Inflammatory macrophage treated with lipopolysaccharide for 4 hours (primary cell): ENCODE measurements at regions not wholly inside any gene's neighbourhood (a gene's known extent, or its start where the extent isn't known, plus 50 kb on each side); places are given as distances from the start of the nearest gene placed in this dataset.

ENCODE experiments used
- DNase-seq: peaks from one replicate; pipeline ENCODE4 v3.0.0-alpha.2; 2020

- no peak for DNase-seq
These were observed 60.5 kb upstream of the CPXM2 start for GRCh38 chr10:123952099-123952498.

GRCh38 chr10:123948030-123948823 is 56.6 kb upstream of the CPXM2 start:
- no peak for DNase-seq

GRCh38 chr10:123945325-123945920 is 53.8 kb upstream of the CPXM2 start:
- DNase-seq = peak; percentile 11

GRCh38 chr10:123944661-123945060 is 53.1 kb upstream of the CPXM2 start:
- DNase-seq = no peak

- DNase-seq = no peak
These were observed 51.7 kb upstream of the CPXM2 start for GRCh38 chr10:123943307-123943706.

- peak; percentile 21 for DNase-seq
These were observed 50.7 kb upstream of the CPXM2 start for GRCh38 chr10:123942114-123942861.
